ENCODE measurements at regions not wholly inside any gene's neighbourhood (a gene's known extent, or its start where the extent isn't known, plus 50 kb on each side); places are given as distances from the start of the nearest gene placed in this dataset.

GRCh38 chr6:167682125-167682524, 144.6 kb upstream of the AFDN start:
- no peak overlapping the region for H3K4me3 ChIP-seq
- H3K9me3 ChIP-seq: no peaks in the 10 kb centered on the region
- WGBS (ENCODE audit: missing lambda C conversion rate): 97% methylated on average over 11 of the region's 11 CpGs
- no peak for FAIRE-seq
- DNase-seq (ENCODE audit: low read depth in 1 of 2, low spot score in 1 of 2): no peak
- CTCF ChIA-PET: interaction anchor here (0.7 kb wide), 1 partner anchor 314 kb away, joined by 3 read pairs; no protein-coding TSS in a partner anchor
- TF ChIP-seq GATA3 (IDR thresholded peaks at IDR 0.05; ENCODE audit: borderline replicate concordance): no peak
- no peak for TF ChIP-seq REST (IDR thresholded peaks at IDR 0.05)
- TF ChIP-seq FOSL2 (IDR thresholded peaks at IDR 0.05): no peak
- TF ChIP-seq FOSL2 (CRISPR knock-in tag; IDR thresholded peaks at IDR 0.05): no peak
- TF ChIP-seq PHF8 (IDR thresholded peaks at IDR 0.05; ENCODE audit: borderline replicate concordance, low read depth): no peak
- no peak for TF ChIP-seq RFX5 (IDR thresholded peaks at IDR 0.05)
- no peak for TF ChIP-seq MYC (IDR thresholded peaks at IDR 0.05; ENCODE audit: borderline replicate concordance, low read length)
- no peak for TF ChIP-seq TP53 (CRISPR knock-in tag; IDR thresholded peaks at IDR 0.05)
- no peak for TF ChIP-seq MAX (IDR thresholded peaks at IDR 0.05)
- TF ChIP-seq TFCP2L1 (CRISPR knock-in tag; IDR thresholded peaks at IDR 0.05): no peak
- TF ChIP-seq PBX3 (IDR thresholded peaks at IDR 0.05): no peak
- TF ChIP-seq HOXA7 (CRISPR knock-in tag; IDR thresholded peaks at IDR 0.05): no peak
- no peak for TF ChIP-seq CHD4 (IDR thresholded peaks at IDR 0.05; ENCODE audit: borderline replicate concordance)
- TF ChIP-seq POLR2A (IDR thresholded peaks at IDR 0.05; ENCODE audit: low read length): no peak
- TF ChIP-seq BHLHE40 (IDR thresholded peaks at IDR 0.05; ENCODE audit: low read depth, low read length): no peak
- TF ChIP-seq NPAS2 (CRISPR knock-in tag; IDR thresholded peaks at IDR 0.05; ENCODE audit: borderline replicate concordance): no peak
- POLR2A ChIA-PET: no interaction called here
- no peak overlapping the region; a peak in 1 of 6 replicates for H3K27ac ChIP-seq
- no peak overlapping the region; the same call in 2 of the 3 replicates for H3K4me2 ChIP-seq
- peaks cover 21% of the 10 kb centered on the region for H3K4me1 ChIP-seq
- no peak for ATAC-seq

GRCh38 chr6:167682546-167683027, 144.1 kb upstream of the AFDN start:
- DNase-seq (ENCODE audit: low read depth in 1 of 2, low spot score in 1 of 2) (no peak), FAIRE-seq (no peak), ATAC-seq (peak in 1 of 2 experiments; percentile 33; a peak in 3 of 6 replicates)
- WGBS (ENCODE audit: missing lambda C conversion rate): 76% methylated on average over 5 of the region's 5 CpGs
- ChIA-PET POLR2A (no interaction called here), CTCF (interaction anchor here (0.7 kb wide), 1 partner anchor 313 kb away, joined by 3 read pairs; no protein-coding TSS in a partner anchor)
- Histone ChIP-seq H3K27ac (peak overlapping the region; percentile 48 to 56; a peak in 2 of 6 replicates), H3K4me3 (no peak overlapping the region), H3K4me2 (peak overlapping the region; percentile 66), H3K4me1 (peaks cover 21% of the 10 kb centered on the region), H3K9me3 (no peaks in the 10 kb centered on the region)
- TF ChIP-seq FOSB (CRISPR knock-in tag; IDR thresholded peaks at IDR 0.05) (no peak), PBX3 (IDR thresholded peaks at IDR 0.05) (no peak), CHD2 (IDR thresholded peaks at IDR 0.05; ENCODE audit: low read length, partially characterized antibody) (no peak), JUN (IDR thresholded peaks at IDR 0.05) (no peak), RFX5 (IDR thresholded peaks at IDR 0.05) (no peak), MYC (IDR thresholded peaks at IDR 0.05; ENCODE audit: borderline replicate concordance, low read length) (no peak), ATOH8 (CRISPR knock-in tag; IDR thresholded peaks at IDR 0.05; ENCODE audit: low read depth) (no peak), JUNB (IDR thresholded peaks at IDR 0.05) (no peak)
